Uterus (tissue), 3 donors: ENCODE measurements at regions not wholly inside any gene's neighbourhood (a gene's known extent, or its start where the extent isn't known, plus 50 kb on each side); places are given as distances from the start of the nearest gene placed in this dataset.

Source experiments
- DNase-seq, 2 donors: peaks; one replicate each; pipeline ENCODE4 v3.0.0-alpha.2; 2019 to 2020
- H3K27ac ChIP-seq, 2 donors: fragments of 200-600 bp; sonication (generic); 1 replicate in 1 of 2; 2 replicates in 1 of 2; pipeline ENCODE4 v1.5.1; 2016 to 2018
- H3K27me3 ChIP-seq, 2 donors: fragments of 200-600 bp; sonication (generic); one replicate each; pipeline ENCODE4 v1.5.1; 2018 to 2019; ENCODE audit warnings: control low read depth in 1 of 2
- H3K36me3 ChIP-seq, 2 donors: fragments of 200-600 bp; sonication (generic); one replicate each; pipeline ENCODE4 v1.5.1; 2019; ENCODE audit warnings: control low read depth in 1 of 2
- H3K4me1 ChIP-seq, 2 donors: fragments of 200-600 bp; sonication (generic); one replicate each; pipeline ENCODE4 v1.5.1; 2018 to 2019; ENCODE audit warnings: control low read depth in 1 of 2
- H3K4me3 ChIP-seq, 2 donors: fragments of 200-600 bp; sonication (generic); 1 replicate in 1 of 2; 2 replicates in 1 of 2; pipeline ENCODE4 v1.5.1; 2018 to 2019; ENCODE audit warnings: mild to moderate bottlenecking in 1 of 2
- H3K9me3 ChIP-seq, 2 donors: fragments of 200-600 bp; sonication (generic); one replicate each; pipeline ENCODE4 v1.5.1; 2019; ENCODE audit warnings: control low read depth in 1 of 2
- CTCF ChIP-seq, 4 experiments: fragments of 200-600 bp in 2 of 4; fragments of 450-650 bp in 2 of 4; sonication (generic) in 2 of 4; IDR thresholded peaks; one replicate each; pipeline ENCODE4 v1.5.1; 2016 to 2019; ENCODE audit warnings: antibody characterized with exemption in 4 of 4, mild to moderate bottlenecking in 2 of 4, moderate library complexity in 1 of 4
- POLR2A ChIP-seq, 2 donors: fragments of 450-650 bp; IDR thresholded peaks; one replicate each; pipeline ENCODE4 v1.6.1; 2016; ENCODE audit warnings: antibody characterized with exemption in 2 of 2, mild to moderate bottlenecking in 1 of 2, moderate library complexity in 1 of 2
- intact Hi-C: fragments of 100-400 bp; cut with DNase I; formaldehyde crosslinking; loops from one replicate; pipeline ENCODE4 v1.15.1; 2023; ENCODE audit warnings: low total_unique reads
- donor health status: DM: yes; HTN: yes; CAD: no.

- Histone ChIP-seq H3K27me3 (no peaks in the 10 kb centered on the region), H3K4me3 (no peak overlapping the region), H3K27ac (no peak overlapping the region), H3K36me3 (no peaks in the 10 kb centered on the region), H3K4me1 (no peaks in the 10 kb centered on the region), H3K9me3 (no peaks in the 10 kb centered on the region)
- no peak for DNase-seq
- intact Hi-C loops, result no loop called here
- TF ChIP-seq CTCF (IDR thresholded peaks at IDR 0.05) (no peak), POLR2A (IDR thresholded peaks at IDR 0.05) (no peak)
Measured at GRCh38 chr3:116806351-116806750, 96.8 kb downstream of the TUSC7 start.

- H3K4me3 ChIP-seq, result no peak overlapping the region
- intact Hi-C loops, result no loop called here
- no peaks in the 10 kb centered on the region for H3K27me3 ChIP-seq
- H3K9me3 ChIP-seq, result no peaks in the 10 kb centered on the region
- no peaks in the 10 kb centered on the region for H3K36me3 ChIP-seq
- DNase-seq, result no peak
- no peaks in the 10 kb centered on the region for H3K4me1 ChIP-seq
- no peak for TF ChIP-seq POLR2A (IDR thresholded peaks at IDR 0.05)
- no peak for TF ChIP-seq CTCF (IDR thresholded peaks at IDR 0.05)
- no peak overlapping the region for H3K27ac ChIP-seq
Measured at GRCh38 chr3:116808725-116809124, 99.1 kb downstream of the TUSC7 start.

- no peak for DNase-seq
- no peak overlapping the region for H3K27ac ChIP-seq
- no peaks in the 10 kb centered on the region for H3K36me3 ChIP-seq
- no peaks in the 10 kb centered on the region for H3K4me1 ChIP-seq
- intact Hi-C loops, result no loop called here
- TF ChIP-seq CTCF (IDR thresholded peaks at IDR 0.05), result no peak
- TF ChIP-seq POLR2A (IDR thresholded peaks at IDR 0.05), result no peak
- H3K4me3 ChIP-seq, result no peak overlapping the region
- H3K9me3 ChIP-seq, result no peaks in the 10 kb centered on the region
- H3K27me3 ChIP-seq, result no peaks in the 10 kb centered on the region
Measured at GRCh38 chr3:116809208-116809607, 99.6 kb downstream of the TUSC7 start.

- H3K27ac ChIP-seq, result no peak overlapping the region
- H3K27me3 ChIP-seq, result no peaks in the 10 kb centered on the region
- no peak overlapping the region for H3K4me3 ChIP-seq
- no peak for TF ChIP-seq CTCF (IDR thresholded peaks at IDR 0.05)
- TF ChIP-seq POLR2A (IDR thresholded peaks at IDR 0.05), result no peak
- intact Hi-C loops, result no loop called here
- no peaks in the 10 kb centered on the region for H3K36me3 ChIP-seq
- no peaks in the 10 kb centered on the region for H3K9me3 ChIP-seq
- H3K4me1 ChIP-seq, result no peaks in the 10 kb centered on the region
- DNase-seq, result no peak
Measured at GRCh38 chr3:116811754-116812153, 102.2 kb downstream of the TUSC7 start.

GRCh38 chr3:116812949-116813348 lies 103.4 kb downstream of the TUSC7 start:
- Histone ChIP-seq H3K27me3 (no peaks in the 10 kb centered on the region), H3K9me3 (no peaks in the 10 kb centered on the region), H3K4me3 (no peak overlapping the region), H3K4me1 (no peaks in the 10 kb centered on the region), H3K36me3 (no peaks in the 10 kb centered on the region), H3K27ac (no peak overlapping the region)
- intact Hi-C loops, result no loop called here
- DNase-seq, result no peak
- TF ChIP-seq POLR2A (IDR thresholded peaks at IDR 0.05) (no peak), CTCF (IDR thresholded peaks at IDR 0.05) (no peak)
